Fibroblast of skin of left quadriceps (primary cell): ENCODE measurements at regions not wholly inside any gene's neighbourhood (a gene's known extent, or its start where the extent isn't known, plus 50 kb on each side); places are given as distances from the start of the nearest gene placed in this dataset.

ENCODE experiments used
- DNase-seq, 2 experiments: peaks; one replicate each; pipeline ENCODE4 v3.0.0-alpha.2; 2013; ENCODE audit warnings: low read depth in 2 of 2

GRCh38 chr13:99123101-99124045, 77.3 kb upstream of the UBAC2 start:
- DNase-seq, result peak; percentile 3 to 7

- DNase-seq, result no peak
These were observed 76.6 kb upstream of the UBAC2 start for GRCh38 chr13:99124046-99124400.

GRCh38 chr13:99124794-99125316, 75.8 kb upstream of the UBAC2 start:
- peak; percentile 53 to 61 for DNase-seq

- no peak for DNase-seq
These were observed 75.2 kb upstream of the UBAC2 start for GRCh38 chr13:99125326-99125915.

- no peak for DNase-seq
These were observed 73.8 kb upstream of the UBAC2 start for GRCh38 chr13:99126821-99127220.

GRCh38 chr13:99129050-99129449, 71.6 kb upstream of the UBAC2 start:
- no peak for DNase-seq

GRCh38 chr13:99129951-99130350, 70.7 kb upstream of the UBAC2 start:
- DNase-seq, result no peak

GRCh38 chr13:99131410-99131809, 69.2 kb upstream of the UBAC2 start:
- no peak for DNase-seq

GRCh38 chr13:99132295-99132835, 68.3 kb upstream of the UBAC2 start:
- no peak for DNase-seq

GRCh38 chr13:99133230-99133629, 67.4 kb upstream of the UBAC2 start:
- DNase-seq, result no peak

- DNase-seq, result no peak
These were observed 66.8 kb upstream of the UBAC2 start for GRCh38 chr13:99133848-99134247.

GRCh38 chr13:99135591-99135990, 65.1 kb upstream of the UBAC2 start:
- DNase-seq, result no peak

GRCh38 chr13:99136427-99136954, 64.2 kb upstream of the UBAC2 start:
- no peak for DNase-seq

GRCh38 chr13:99140831-99141230, 59.8 kb upstream of the UBAC2 start:
- DNase-seq, result no peak

- no peak for DNase-seq
These were observed 56.8 kb upstream of the UBAC2 start for GRCh38 chr13:99143904-99144303.

- no peak for DNase-seq
These were observed 56.3 kb upstream of the UBAC2 start for GRCh38 chr13:99144306-99144705.

GRCh38 chr13:99145461-99145860, 55.2 kb upstream of the UBAC2 start:
- DNase-seq, result no peak

GRCh38 chr13:99150575-99151361, 49.9 kb upstream of the UBAC2 start:
- peak; percentile 36 to 53 for DNase-seq
